ENCODE measurements at regions not wholly inside any gene's neighbourhood (a gene's known extent, or its start where the extent isn't known, plus 50 kb on each side); places are given as distances from the start of the nearest gene placed in this dataset.
A peak's percentile ranks its signal among the peaks of the same experiment; 100 is the strongest.

DNA sequence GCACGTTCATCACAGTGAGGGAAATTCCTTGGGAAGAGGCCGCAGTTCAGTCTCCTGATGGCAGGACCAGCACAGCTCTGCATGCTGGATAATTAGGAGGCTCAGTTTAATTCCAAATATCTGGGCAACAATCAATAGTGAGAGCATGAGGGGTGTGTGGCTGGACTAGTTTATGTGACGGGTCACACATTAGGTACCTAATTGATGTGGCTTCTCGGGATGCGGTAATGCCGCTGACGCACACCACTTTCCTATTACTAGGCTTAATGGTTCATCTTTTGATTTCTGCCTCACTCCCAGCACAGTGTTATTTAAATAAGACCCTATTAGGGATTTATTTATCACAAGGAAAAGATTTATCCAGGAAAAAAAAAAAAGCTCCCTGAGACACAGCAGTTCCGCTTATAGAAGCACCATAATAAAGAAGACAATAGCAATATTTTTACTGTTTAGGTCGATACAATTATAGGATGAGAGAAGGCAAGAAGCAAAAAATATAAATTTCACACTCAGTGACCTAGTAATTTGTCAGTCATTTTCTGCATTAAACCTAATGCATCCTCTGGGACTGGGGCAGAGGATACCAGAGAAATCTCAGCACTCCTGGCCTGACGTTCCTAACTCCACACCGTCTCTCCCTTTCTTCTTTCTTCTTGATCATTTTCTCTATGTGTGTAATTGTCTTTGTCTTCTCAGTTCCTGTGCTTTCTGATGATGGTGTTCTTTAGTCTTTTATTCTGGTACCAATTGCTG is 264.7 kb upstream of the SLC14A2 start:
- no peak for DNase-seq

DNA sequence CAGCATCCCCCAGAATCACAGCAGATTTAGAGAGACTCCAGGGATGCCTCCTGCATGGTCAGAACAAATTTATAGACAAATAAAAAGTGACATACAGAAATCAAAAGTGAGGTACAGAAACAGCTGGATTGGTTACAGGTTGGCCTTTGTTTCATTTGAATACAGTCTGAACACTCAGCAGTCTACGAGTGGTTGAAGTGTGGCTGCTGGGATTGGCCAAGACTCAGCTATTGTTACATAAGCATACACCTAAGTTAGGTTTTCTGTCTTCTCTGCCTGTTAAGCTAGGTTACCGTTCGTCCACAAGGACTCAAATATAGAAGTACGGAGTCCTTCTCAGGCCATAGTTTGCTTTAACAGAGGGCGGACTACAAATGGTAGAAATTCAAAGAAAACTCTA is 262.4 kb upstream of the SLC14A2 start:
- no peak for DNase-seq

DNA sequence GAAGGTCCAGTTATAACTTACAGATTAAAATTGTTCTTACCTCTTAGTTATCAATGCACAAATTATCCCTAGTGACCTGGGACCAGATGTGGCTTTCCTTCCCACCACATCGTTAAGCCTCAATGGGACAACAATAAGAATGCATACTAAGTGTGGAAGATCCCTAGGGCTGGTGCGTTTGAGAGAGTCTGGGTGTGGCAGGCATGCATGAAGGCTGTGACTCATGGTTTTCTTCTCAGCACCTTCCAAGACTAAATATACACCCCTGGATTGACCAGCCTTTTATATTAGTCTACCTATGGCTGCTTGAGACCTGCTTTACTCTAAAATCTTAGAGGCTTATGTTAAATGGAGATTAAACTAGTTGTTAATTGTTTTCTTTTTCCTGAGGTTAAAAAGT is 261.7 kb upstream of the SLC14A2 start:
- peak; percentile 16 for DNase-seq

DNA sequence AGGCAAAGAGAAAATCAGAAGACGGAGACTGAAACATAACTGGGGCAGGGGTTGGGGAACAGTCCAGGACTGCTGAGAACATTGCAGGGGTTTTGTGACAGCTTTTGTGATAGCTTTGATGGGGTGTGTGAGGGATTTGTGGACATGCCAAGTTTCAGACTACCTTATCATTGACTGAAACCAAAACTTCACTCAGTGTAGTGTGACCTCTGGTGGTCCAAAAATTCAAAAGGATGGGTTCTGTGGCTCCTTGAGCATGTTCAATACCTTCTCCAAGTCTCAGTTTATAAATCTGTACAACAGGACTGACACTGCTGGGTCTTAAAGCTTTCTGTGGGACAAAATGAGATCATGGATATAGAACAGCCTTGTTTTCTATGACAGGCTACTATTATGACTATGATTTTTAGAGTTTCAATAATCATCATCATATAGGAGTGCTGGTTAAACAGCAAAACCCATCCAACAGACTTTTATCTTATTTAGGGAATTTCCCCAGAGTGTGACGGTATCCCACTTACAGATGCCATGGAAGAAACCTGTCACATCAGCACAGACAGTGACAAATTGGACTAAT is 259.2 kb upstream of the SLC14A2 start:
- peak; percentile 23 for DNase-seq

DNA sequence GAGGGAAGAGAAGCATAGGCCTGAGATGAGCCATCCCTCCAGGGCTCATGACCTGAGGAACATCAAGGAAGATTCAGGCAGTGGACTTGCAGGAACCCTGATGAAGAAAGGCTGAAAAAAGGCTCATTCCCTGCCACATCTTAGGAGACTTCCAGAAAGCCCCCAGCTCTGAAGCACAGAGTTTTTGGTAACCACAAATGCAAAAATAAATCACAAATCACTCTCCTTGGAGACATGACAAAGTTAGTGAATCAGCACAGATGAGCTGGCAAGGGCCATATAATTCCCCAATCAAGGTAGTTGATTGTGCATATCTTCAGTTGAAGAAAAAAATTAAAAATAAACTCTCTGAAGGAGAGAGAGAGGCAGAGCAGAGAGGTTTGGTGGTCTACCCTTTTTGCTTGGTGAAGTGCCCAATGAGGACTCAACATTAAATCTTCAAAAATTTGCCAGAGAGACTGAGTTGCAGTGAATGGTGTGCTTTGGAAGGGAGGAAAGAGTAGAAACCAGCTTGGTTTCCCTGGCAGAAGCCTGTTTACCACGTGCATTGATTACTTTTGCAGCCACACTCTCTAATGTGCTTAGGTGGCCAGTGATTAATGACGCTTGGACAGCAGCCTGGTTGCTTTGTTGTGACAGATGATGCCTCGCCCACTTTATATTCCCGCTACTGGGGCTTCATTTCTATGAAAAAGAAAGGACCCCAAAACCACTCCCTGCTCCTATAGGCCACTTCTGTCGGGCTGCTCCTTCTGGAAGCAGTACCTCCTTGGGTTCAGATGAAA is 257.4 kb upstream of the SLC14A2 start:
- peak; percentile 81 for DNase-seq

DNA sequence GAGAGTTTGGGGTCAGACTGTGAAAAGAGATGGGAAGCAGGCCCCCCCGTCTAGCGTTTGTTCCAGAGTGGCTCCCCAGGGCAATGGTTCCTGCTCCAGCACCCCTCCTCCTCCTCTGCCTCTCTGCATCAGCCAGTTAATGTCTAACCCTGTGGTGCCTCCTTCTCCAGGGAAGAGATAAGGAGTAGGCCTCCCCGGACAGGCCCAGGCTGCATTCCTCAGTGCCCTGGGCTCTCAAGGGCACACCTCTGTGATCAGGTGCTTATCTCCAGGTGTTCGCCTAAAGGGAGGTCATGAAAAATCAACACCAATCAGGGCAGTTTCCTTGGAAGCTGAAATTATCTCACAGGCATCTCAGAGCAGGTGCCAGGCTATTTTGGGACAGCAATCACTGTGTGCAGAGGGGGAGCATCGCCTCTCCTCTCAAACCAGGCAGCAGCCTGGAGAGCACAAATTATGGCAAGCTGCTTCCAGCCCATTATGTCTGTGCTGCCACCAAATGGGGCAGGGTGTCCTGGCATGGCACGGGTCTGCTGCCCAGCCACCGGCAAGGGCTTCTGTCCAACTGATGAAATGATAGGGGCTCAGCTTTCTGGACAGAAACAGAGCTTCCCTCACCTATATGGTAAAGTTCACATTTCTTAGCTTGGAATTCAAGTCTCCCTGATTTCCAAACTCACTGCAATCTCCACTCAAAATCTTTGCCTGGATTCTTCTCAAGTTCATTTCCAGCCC is 255.8 kb upstream of the SLC14A2 start:
- DNase-seq: peak; percentile 88

DNA sequence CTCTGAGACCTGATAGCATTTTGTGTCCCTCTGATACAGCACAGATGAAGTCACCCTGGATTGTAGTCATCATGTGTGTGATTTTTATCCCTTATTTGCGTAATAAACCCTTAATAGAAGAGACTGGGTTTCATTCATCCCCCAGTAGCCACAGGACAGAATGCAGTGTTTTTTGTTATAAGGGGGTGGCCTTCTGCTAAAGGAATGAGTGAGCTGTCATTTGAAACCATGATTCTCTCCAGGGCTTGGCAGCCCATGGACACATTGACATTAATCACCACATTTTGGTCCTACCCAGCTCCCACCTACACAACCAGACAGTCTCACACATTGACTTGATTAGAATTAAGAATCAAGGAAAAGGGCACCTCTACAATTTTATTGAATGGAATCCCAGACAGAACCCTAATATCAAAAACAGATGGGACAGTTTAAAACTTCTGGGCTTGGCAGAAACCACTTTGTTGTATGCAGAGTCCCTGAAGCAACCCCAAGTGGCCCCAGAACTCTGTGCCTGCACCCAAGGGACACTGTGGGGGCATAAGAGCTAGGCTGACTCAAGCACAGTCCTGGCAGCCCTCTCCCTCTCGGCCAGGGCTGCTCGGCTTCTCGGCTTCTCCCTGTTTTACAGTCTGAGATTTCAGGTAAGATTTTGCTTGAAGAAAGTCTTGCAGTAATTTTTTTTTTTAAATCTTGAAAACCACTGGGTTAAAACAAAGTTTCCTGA is 254.0 kb upstream of the SLC14A2 start:
- peak; percentile 20 for DNase-seq

DNA sequence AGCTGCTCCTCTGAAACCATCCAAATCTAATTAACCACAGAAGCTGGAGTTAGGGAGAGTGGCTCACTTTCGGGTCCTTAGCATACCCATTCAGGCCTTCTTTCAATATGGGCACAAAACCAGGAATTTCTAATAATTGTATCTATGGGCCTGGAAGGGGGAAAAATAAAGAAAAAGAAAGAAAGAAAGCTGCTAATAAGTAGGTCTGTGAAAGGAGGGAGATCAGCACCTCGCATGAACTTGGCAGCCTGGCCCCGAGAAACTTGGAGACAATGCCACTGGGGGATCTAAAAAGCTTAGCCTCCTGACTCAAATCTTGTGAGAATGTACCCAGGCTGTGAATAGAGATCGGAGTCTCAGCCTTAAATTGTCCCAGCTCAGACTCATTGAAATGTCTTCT is 252.1 kb upstream of the SLC14A2 start:
- no peak for DNase-seq

DNA sequence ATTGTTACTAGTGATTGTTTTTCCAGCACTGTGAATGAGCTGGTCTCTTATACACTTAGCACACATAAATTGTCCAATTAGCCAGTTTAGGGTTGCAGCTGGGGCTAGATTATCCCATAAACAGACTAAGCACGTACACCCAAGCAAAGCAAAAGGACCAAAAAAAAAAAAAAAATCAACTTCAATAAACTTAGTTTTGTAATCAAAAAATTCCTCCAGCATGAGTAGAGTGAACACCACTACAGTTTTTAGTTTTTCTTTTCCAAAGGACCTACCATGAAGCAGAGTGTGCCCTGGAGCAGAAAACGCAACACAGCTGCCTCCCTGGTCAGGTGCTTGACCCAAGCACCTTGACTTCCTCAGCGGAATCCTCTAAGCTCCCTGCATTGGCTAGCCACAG is 249.4 kb upstream of the SLC14A2 start:
- peak; percentile 40 for DNase-seq

DNA sequence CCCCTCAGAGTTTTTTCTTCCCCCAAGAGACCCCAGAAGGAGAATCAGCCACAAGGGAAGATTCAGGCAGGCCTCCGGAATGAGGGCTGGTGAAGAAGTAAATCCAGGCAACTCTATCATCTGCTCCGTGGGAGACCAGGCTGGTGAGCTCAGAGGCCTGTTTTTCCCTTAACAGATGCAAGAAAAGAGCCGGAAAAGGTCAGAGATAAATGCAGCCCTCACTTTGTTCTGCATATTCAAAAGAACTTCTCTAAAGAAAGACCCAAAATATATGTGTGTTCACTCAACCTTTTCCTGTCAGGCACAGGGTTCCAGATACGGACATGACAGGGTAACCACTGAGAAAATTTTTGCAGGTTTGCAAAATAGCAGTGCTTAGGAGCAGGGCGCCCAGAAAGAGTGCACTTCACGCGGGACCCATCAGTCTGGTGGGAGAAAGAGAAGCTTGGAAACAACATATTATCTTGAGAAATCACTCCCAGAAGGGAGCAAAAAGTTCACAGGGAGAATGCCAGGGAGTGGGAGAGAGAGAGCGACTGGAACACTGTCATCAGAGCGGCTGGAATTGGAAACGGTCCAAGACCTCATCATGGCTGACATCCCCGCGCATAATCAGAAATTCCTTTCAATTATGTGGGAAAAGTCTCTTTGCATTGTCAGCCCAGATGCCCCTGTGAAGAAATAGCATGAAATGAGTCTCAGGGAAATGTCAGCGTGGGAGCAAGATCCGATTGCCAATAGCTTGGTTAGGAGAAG is 244.8 kb upstream of the SLC14A2 start:
- DNase-seq: peak; percentile 69

DNA sequence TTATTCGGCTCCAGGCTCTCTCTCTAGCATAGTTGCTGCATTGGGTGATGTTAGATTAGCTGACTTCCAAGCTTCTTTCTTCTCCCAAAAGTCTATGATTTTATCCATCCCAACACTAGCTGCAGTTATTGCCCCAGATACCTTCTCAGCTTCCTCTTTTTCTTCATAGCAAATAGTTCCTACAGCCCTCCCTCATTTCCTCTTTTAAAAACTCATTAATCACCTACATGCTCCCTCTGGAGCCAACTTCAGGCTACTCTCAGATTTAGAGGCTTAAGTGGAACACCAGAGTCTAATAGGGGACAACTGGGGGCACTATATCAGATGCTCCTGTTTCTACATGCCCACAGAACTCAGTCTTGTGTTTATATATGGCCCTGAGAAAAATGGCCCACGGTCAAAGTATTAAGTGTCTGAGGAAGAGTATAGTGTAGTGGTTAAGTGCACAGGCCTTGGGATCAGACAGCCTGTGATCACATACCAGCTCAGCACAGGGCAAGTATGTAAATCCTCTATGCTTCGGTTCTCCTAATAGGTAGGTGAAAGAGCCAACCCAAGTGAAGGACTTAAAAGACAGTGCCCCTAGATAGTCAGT is 241.9 kb upstream of the SLC14A2 start:
- DNase-seq: peak; percentile 32

DNA sequence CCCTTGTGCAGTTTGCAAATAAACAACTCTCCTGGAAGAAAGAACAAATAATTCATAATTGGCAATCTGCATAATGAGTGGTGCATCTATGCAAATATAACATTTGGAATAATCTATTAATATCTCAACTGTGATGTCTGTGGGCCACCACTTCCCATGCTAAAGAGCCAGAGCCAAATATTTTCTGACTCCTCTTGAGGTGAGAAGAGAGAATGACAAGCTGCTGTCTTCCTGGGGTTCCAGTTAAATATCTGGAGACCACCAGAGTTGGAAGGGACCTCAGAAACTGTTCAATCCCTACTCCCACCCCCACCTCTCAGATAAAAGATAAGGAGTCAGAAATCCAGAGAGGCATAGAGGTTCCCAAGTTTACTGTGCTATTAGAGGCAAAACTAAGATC is 241.0 kb upstream of the SLC14A2 start:
- DNase-seq: no peak

DNA sequence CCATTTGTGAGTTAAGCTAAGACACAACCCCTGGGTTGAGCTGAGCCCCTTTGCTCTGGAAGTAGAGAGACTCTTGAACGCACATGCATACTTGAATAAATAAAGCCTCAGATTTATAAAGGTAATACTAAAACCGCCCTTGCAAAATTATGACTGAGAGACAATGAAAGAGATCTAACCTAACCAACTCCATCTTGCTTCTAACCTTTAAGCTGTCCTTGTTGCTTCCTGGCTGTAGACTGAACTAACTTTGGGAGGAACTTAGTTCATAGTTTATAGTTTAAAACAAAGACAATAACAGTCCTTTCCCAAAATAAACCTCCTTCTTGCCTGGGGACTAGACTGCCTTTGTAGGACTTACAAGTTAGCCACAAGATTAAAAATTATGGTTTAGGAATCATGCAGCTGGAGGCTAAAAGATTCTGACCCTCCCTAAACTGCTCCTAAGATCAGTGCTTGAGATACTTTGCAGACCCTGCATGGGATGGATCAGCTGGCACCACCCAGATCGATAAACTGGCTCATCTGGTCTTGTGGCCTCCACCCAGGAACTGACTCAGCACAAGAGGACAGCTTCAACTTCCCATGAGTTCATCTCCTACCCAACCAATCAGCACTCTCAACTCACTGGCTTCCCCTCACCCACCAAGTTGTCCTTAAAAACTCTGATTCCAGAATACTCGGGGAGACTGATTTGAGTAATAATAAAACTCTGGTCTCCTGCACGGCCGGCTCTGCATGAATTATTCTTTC is 240.2 kb upstream of the SLC14A2 start:
- no peak for DNase-seq

DNA sequence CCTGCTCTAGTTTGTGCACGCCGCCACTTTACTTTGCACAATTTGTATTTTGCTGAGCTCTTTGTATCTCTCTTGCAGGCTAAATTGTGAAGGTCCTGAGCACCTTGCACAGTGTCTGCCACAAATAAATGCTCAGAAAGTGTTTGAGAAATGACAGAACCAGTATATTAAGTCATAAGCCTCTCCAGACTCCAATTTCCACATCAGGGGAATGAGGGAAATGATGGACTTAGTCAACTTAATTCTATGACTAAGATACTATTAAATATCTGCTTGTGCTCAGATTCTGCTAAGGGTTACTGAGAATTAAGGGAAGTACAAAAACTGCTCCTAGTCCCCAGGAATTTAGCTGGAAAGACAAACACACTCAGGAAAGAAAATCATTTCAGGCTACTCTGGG is 239.1 kb upstream of the SLC14A2 start:
- no peak for DNase-seq

DNA sequence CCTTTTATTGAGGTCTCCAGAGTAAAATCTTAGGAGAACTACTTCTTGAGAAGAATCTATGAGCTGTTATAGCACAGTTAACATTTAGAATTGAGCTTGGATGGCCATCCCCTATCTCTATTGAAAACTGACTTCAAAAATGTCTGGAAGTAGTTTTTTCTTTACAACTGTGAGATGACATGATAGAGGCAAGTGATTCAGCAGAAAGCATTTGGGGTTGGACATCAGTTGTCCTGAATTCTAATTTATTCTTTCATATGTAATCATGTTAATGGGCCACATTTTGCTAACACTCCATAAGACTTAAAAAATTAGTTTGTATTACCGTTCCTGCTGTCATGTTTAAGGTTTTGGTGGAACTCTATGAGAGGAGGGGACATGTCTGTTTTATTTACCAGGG is 237.0 kb upstream of the SLC14A2 start:
- no peak for DNase-seq

DNA sequence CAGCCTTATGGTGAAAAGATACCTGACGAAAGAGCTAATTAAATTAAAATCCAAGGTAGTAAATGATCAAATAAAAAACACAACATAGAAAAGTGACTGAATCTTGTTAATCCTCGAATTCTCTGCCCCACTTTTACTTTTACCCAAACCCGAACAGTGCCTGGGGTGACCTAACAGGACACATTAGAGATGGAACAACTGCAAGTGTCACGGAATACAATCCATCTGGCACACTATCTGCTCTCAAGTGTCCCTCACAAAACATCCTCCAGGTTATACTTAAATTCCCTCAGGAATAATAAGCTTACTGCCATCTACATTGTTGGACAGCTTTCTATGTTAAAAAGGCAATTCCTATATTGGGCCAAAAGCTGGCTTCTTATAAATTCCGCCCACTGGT is 236.3 kb upstream of the SLC14A2 start:
- no peak for DNase-seq

DNA sequence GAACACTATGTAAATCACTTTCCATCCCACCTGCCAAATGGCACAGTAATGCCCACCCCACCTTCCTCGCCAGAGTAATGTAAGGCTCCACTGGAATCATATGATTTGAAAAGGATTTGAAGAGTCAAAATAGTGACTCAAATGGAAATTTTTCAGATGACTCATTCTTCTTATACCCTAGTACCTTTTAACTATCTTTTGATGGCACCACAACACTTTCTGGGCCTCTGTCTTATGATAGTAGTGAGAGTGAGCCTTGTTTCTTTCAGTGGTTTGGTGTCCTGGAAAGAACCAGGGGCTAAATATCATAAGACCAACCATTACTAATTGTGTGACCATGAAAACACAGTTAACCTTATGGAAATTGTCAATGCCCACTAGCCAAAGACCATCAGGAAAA is 235.4 kb upstream of the SLC14A2 start:
- DNase-seq: no peak

DNA sequence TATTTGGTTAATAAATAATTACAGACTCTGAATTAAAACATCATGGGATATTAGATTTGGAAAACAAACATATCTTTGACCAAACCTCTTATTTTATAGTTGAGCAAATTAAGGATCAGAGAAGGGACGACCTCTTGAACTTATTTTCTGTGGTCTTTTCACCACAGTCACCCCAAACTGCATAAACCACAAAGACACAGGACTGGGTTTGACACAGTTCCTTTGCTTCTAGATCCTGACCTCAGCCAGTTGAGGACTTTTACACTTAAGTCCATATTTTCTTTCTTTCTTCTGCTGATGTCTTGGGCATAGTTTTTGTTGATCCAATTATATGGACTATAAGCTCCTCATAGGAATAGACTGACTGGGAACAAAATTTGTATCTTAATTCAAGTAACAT is 234.0 kb upstream of the SLC14A2 start:
- DNase-seq: no peak

DNA sequence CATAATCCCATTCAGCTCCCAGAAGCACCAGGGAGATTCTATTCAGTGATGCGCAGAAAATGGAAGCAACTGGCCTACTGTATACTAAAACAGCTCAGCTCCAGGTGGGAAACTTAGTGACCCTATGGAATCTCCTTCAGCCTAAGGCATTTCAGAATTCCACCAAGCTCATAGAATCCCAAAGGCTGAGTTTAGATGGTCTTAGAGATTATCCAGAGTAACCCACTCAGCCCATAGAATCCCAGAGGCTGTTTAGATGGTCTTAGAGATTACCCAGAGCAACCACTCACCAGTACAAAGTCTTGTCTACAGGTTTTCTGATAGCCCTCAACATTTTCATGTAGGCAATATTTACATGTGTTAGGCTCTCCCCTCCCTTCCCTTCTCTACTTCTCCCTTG is 232.0 kb upstream of the SLC14A2 start:
- no peak for DNase-seq

DNA sequence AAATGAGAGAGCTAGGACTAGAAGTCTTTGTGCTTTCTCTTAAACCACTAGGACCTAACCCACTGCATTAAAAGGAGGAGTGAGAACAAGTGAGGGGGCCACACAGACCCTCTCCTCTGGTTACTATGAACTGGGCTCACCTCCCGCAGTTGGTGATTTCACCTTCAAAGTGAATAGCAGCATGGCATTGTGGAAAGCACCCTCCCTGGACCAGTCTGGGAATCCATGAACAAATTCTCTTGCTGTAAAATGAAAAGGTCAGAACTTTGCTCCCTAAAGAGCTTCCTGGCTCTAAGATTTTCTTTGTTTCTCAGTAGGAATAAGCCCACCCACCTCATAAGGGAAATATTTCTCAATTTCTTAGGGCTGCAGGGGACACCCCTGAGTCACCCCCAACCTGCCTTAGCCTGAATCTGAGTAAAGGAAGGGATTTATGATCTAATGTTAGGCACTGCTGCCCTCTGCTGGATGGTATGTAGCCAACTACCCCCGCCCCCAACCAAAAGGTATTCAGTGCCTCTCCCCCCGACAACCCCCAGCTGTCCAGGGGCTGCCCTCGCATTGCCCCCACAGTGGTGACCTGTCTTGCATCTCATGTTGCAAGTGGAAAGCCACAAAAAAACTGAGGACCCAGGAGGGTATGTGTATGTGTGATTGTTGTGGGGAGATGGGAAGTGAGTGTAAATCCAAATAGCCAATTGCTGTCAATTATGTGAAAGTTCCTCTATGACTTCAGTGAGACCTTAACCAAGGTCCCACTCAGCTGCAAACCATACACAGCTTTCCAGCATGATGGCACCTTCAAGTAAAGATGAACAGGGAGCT is 230.9 kb upstream of the SLC14A2 start:
- peak; percentile 87 for DNase-seq

All from NCI-H69 (cell line).